Right cardiac atrium (tissue), 5 donors: ENCODE measurements at regions not wholly inside any gene's neighbourhood (a gene's known extent, or its start where the extent isn't known, plus 50 kb on each side); places are given as distances from the start of the nearest gene placed in this dataset.

Experiments used
- ATAC-seq, 2 donors: fragments of 200-7000 bp; cut with Tn5 transposase; one replicate each; pipeline versions ENCODE4 v1.8.0 to v1.9.1; 2020; ENCODE audit warnings: moderate library complexity in 2 of 2, mild to moderate bottlenecking in 1 of 2
- DNase-seq, 3 donors: peaks; one replicate each; pipeline ENCODE4 v3.0.0-alpha.2; 2020
- H3K27ac ChIP-seq: one replicate; pipeline ENCODE4 v1.5.1; 2013; ENCODE audit warnings: mild to moderate bottlenecking, low read length, control low read depth, moderate library complexity
- H3K27me3 ChIP-seq: one replicate; pipeline ENCODE4 v1.6.1; 2013; ENCODE audit not compliant: control insufficient read depth, insufficient read depth
- H3K4me1 ChIP-seq: one replicate; pipeline ENCODE4 v1.6.1; 2013; ENCODE audit warnings: low read length; ENCODE audit not compliant: control insufficient read depth, insufficient read depth
- H3K4me3 ChIP-seq: one replicate; pipeline ENCODE4 v1.5.1; 2013; ENCODE audit warnings: low read length, control low read depth
- H3K9me3 ChIP-seq: one replicate; pipeline ENCODE4 v1.6.1; 2013; ENCODE audit warnings: low read length; ENCODE audit not compliant: control insufficient read depth
- WGBS: extraction: QIAGEN DNeasy Blood & Tissue Kit; methylation state at CpG from one replicate; pipeline ENCODE4 v1.1.7; 2013; 5-methylcytosine and 5-hydroxymethylcytosine counted together
- intact Hi-C, 4 donors: fragments of 100-400 bp; cut with DNase I; formaldehyde crosslinking; loops; one replicate each; pipeline versions ENCODE4 v1.11.0 to v1.14.0; 2022 to 2023
- donor health status: healthy with polysubstance abuse.
- donor health status: DM: no; HTN: yes; CAD: no.
- donor health status: DM: no; HTN: no; CAD: no.
- donor health status: DM: no; HTN: yes; CAD: no; lungs with severe emphysema.
- donor health status: DM: yes; HTN: yes; CAD: no.

GRCh38 chr2:128970332-128971116 is 651.9 kb upstream of the HS6ST1 start:
- Histone ChIP-seq H3K9me3 (no peaks in the 10 kb centered on the region), H3K4me1 (no peaks in the 10 kb centered on the region), H3K27ac (no peak overlapping the region), H3K27me3 (no peaks in the 10 kb centered on the region), H3K4me3 (no peak overlapping the region)
- 67% methylated on average over 10 of the region's 10 CpGs for WGBS
- ATAC-seq (no peak), DNase-seq (no peak)
- intact Hi-C loops: no loop called here

- intact Hi-C loops: no loop called here
- 82% methylated on average over 4 of the region's 4 CpGs for WGBS
- Histone ChIP-seq H3K27me3 (no peaks in the 10 kb centered on the region), H3K4me3 (no peak overlapping the region), H3K4me1 (no peaks in the 10 kb centered on the region), H3K27ac (no peak overlapping the region), H3K9me3 (no peaks in the 10 kb centered on the region)
- no peak for ATAC-seq
- no peak for DNase-seq
Observed at GRCh38 chr2:128973566-128973965, 654.9 kb upstream of the HS6ST1 start.

DNA sequence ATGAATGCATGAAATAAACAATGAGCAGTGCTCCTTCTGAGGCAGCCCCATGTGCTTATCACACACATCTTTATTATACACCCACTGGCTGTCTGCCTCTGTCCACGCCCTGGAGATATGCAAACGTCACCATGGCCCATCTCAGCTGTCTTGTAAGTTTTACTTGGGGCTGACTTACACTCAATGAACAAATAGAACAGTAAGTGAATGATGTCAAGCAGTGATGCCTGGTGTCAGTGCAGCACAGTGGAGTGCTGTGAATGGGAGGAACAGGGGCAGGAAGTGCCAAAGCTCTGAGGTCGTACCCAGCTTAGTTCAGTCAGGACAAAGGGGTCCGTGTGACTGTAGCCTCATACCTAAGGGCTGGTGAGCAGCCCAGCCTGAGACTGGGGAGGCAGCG is 659.5 kb upstream of the HS6ST1 start:
- intact Hi-C loops: no loop called here
- peak in 1 of 2 donors; percentile 19 for ATAC-seq
- no peak overlapping the region for H3K27ac ChIP-seq
- H3K9me3 ChIP-seq: no peaks in the 10 kb centered on the region
- no peak overlapping the region for H3K4me3 ChIP-seq
- H3K4me1 ChIP-seq: no peaks in the 10 kb centered on the region
- WGBS: 35% methylated on average over 5 of the region's 5 CpGs
- H3K27me3 ChIP-seq: no peaks in the 10 kb centered on the region
- no peak for DNase-seq

DNA sequence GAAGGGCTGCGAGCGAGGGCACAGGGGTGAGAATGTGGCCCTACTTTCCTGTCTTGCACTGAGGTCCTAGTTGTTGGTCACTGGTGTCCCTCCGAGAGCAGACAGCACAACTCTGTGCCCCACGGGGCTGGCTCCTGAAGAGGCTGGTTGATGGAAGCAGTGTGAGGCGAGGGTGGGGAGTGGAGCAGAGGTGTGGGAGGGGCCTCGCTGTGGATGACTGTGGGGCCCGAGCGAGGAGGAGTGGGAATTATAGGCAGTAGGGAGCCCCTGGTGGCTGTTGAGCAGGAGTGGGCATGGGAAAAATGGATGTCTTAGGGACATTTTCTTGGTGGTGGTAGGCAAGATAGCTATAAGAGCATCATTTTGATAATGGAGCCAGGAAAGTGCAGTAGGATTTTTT is 660.5 kb upstream of the HS6ST1 start:
- intact Hi-C loops: no loop called here
- DNase-seq: no peak
- Histone ChIP-seq H3K4me3 (no peak overlapping the region), H3K27ac (no peak overlapping the region), H3K4me1 (no peaks in the 10 kb centered on the region), H3K27me3 (no peaks in the 10 kb centered on the region), H3K9me3 (no peaks in the 10 kb centered on the region)
- ATAC-seq: no peak
- WGBS: 83% methylated on average over 8 of the region's 8 CpGs

GRCh38 chr2:128980475-128980874 is 661.8 kb upstream of the HS6ST1 start:
- Histone ChIP-seq H3K9me3 (no peaks in the 10 kb centered on the region), H3K4me1 (no peaks in the 10 kb centered on the region), H3K27ac (no peak overlapping the region), H3K27me3 (no peaks in the 10 kb centered on the region), H3K4me3 (no peak overlapping the region)
- DNase-seq (no peak), ATAC-seq (no peak)
- intact Hi-C loops: no loop called here
- 84% methylated on average over 8 of the region's 8 CpGs for WGBS

DNA sequence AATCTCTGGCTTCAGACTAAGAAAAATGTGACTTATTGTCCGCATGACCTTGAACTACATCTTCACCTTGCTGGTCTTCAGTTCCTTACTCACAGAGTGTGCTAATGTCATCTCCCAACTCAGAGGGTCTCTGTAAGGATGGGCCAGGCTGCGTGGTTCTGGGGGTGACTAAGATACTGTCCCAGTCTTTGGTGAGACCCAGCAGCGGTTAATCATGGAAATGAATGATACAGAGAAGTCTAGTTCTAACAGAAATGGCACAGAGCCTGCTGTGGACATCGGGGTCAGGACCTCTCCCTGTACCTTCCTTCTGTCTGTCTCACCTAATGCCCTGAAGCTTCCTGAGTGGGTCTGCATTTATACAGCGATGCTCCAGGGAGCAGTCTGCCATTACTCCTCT is 662.7 kb upstream of the HS6ST1 start:
- 94% methylated on average over 5 of the region's 5 CpGs for WGBS
- intact Hi-C loops: no loop called here
- no peak for DNase-seq

GRCh38 chr2:128982001-128982400 is 663.3 kb upstream of the HS6ST1 start:
- WGBS: 86% methylated on average over 5 of the region's 5 CpGs
- no peaks in the 10 kb centered on the region for H3K9me3 ChIP-seq
- H3K27ac ChIP-seq: no peak overlapping the region
- DNase-seq (no peak), ATAC-seq (no peak)
- no peaks in the 10 kb centered on the region for H3K4me1 ChIP-seq
- no peak overlapping the region for H3K4me3 ChIP-seq
- intact Hi-C loops: no loop called here
- H3K27me3 ChIP-seq: no peaks in the 10 kb centered on the region

More for the DNA sequence above, 662.7 kb upstream of the HS6ST1 start:
- no peaks in the 10 kb centered on the region for H3K9me3 ChIP-seq
- H3K4me1 ChIP-seq: no peaks in the 10 kb centered on the region
- no peak for ATAC-seq
- no peak overlapping the region for H3K4me3 ChIP-seq
- no peaks in the 10 kb centered on the region for H3K27me3 ChIP-seq
- no peak overlapping the region for H3K27ac ChIP-seq

- H3K9me3 ChIP-seq: no peaks in the 10 kb centered on the region
- intact Hi-C loops: no loop called here
- no peaks in the 10 kb centered on the region for H3K4me1 ChIP-seq
- no peaks in the 10 kb centered on the region for H3K27me3 ChIP-seq
- no peak for ATAC-seq
- DNase-seq: no peak
- WGBS: 83% methylated on average over 4 of the region's 4 CpGs
- H3K27ac ChIP-seq: no peak overlapping the region
- H3K4me3 ChIP-seq: no peak overlapping the region
Observed at GRCh38 chr2:128982670-128983069, 664.0 kb upstream of the HS6ST1 start.

- no peaks in the 10 kb centered on the region for H3K9me3 ChIP-seq
- 43% methylated on average over 2 of the region's 2 CpGs for WGBS
- ATAC-seq: no peak
Observed at GRCh38 chr2:128983094-128983493, 664.4 kb upstream of the HS6ST1 start.

GRCh38 chr2:128984081-128984480 is 665.4 kb upstream of the HS6ST1 start:
- no peak overlapping the region for H3K4me3 ChIP-seq
- intact Hi-C loops: no loop called here
- no peak for ATAC-seq
- H3K9me3 ChIP-seq: no peaks in the 10 kb centered on the region
- no peaks in the 10 kb centered on the region for H3K27me3 ChIP-seq
- no peak for DNase-seq
- 72% methylated on average over 2 of the region's 2 CpGs for WGBS
- no peaks in the 10 kb centered on the region for H3K4me1 ChIP-seq
- no peak overlapping the region for H3K27ac ChIP-seq

More at GRCh38 chr2:128983094-128983493, 664.4 kb upstream of the HS6ST1 start:
- intact Hi-C loops: no loop called here
- DNase-seq: no peak
- Histone ChIP-seq H3K27ac (no peak overlapping the region), H3K4me1 (no peaks in the 10 kb centered on the region), H3K4me3 (no peak overlapping the region), H3K27me3 (no peaks in the 10 kb centered on the region)

GRCh38 chr2:128984855-128985254 is 666.2 kb upstream of the HS6ST1 start:
- no peaks in the 10 kb centered on the region for H3K27me3 ChIP-seq
- intact Hi-C loops: no loop called here
- 93% methylated on average over 8 of the region's 8 CpGs for WGBS
- H3K4me3 ChIP-seq: no peak overlapping the region
- ATAC-seq (no peak), DNase-seq (no peak)
- no peaks in the 10 kb centered on the region for H3K9me3 ChIP-seq
- H3K4me1 ChIP-seq: no peaks in the 10 kb centered on the region
- no peak overlapping the region for H3K27ac ChIP-seq
